Activated T-helper 17 cell treated with anti-CD3 and anti-CD28 coated beads, Interleukin-2, amount 50 U/mL, for 72 hours (primary cell): ENCODE measurements at regions not wholly inside any gene's neighbourhood (a gene's known extent, or its start where the extent isn't known, plus 50 kb on each side); places are given as distances from the start of the nearest gene placed in this dataset.
"Not testable (repeated sequence)": the region's sequence is repeated elsewhere in the genome, so short reads cannot be mapped to it uniquely, and the experiment has no call there.

Source experiments
- ATAC-seq: fragments of 150-1000 bp; cut with Tn5 transposase; replicated peaks from 2 replicates; pipeline ENCODE4 v1.10.0; 2021; ENCODE audit warnings: mild to moderate bottlenecking, moderate library complexity
- H3K27ac Mint-ChIP-seq: one replicate; pipeline ENCODE4 v1.8.0; 2022; ENCODE audit warnings: mixed read lengths
- H3K27me3 Mint-ChIP-seq: one replicate; pipeline ENCODE4 v1.8.0; 2022; ENCODE audit warnings: mixed read lengths
- H3K36me3 Mint-ChIP-seq: one replicate; pipeline ENCODE4 v1.8.0; 2022; ENCODE audit warnings: low read depth, mild to moderate bottlenecking, mixed read lengths
- H3K4me1 Mint-ChIP-seq: one replicate; pipeline ENCODE4 v1.8.0; 2022; ENCODE audit warnings: mixed read lengths
- H3K4me3 Mint-ChIP-seq: one replicate; pipeline ENCODE4 v1.8.0; 2022; ENCODE audit warnings: mild to moderate bottlenecking, mixed read lengths
- H3K9me3 Mint-ChIP-seq: one replicate; pipeline ENCODE4 v1.8.0; 2022; ENCODE audit warnings: mixed read lengths

DNA sequence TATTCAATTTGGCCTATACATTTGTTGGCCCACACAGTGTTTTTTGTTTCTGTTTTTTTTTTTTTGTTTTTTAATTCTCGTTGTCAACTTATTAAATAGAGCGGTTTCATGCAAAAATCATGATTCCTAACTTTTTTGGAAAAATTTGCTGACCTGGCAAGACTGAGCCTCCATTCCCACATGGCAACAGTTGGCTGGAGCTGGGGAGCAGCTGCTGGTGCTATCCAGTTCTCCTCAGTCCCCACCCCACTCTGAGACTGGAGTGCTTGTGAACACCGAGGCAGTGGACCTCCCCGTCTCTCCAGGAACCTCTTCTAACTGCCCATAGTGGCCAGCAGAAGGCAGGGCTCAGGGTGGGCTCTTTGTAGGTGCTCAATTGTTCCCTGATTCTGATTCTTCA is 95.7 kb upstream of the OTUD4 start:
- peaks cover 12% of the 10 kb centered on the region for H3K27me3 Mint-ChIP-seq
- no peaks in the 10 kb centered on the region for H3K9me3 Mint-ChIP-seq
- H3K4me1 Mint-ChIP-seq, result no peaks in the 10 kb centered on the region
- H3K27ac Mint-ChIP-seq, result no peak overlapping the region
- ATAC-seq, result no peak
- no peak overlapping the region for H3K4me3 Mint-ChIP-seq
- H3K36me3 Mint-ChIP-seq, result no peaks in the 10 kb centered on the region

GRCh38 chr4:145271194-145271593 is 90.8 kb upstream of the OTUD4 start:
- Mint-ChIP-seq H3K4me1 (no peaks in the 10 kb centered on the region), H3K27ac (no peak overlapping the region)
- no peak for ATAC-seq

GRCh38 chr4:145266881-145267280 is 86.5 kb upstream of the OTUD4 start:
- no peak for ATAC-seq

More at GRCh38 chr4:145271194-145271593, 90.8 kb upstream of the OTUD4 start:
- H3K9me3 Mint-ChIP-seq, result no peaks in the 10 kb centered on the region
- no peaks in the 10 kb centered on the region for H3K36me3 Mint-ChIP-seq
- no peak overlapping the region for H3K4me3 Mint-ChIP-seq
- H3K27me3 Mint-ChIP-seq, result no peaks in the 10 kb centered on the region

DNA sequence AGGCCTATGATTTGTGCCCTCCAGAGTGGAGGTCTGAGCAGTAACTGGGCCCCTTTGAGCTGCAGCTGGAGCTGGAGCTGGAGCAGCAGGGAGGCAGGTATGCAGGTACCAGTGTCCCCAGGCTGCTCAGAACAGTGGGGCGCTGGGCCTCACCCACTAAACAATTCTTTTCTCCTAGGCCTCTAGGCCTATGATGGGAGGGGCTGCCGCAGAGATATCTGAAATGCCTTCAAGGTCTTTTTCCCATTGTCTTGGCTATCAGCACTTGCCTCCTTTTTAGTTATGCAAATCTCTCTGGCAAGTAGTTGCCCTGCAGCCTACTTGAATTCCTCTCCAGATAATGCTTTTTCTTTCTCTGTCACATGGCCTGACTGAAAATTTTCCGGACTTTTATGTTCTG is 79.7 kb upstream of the OTUD4 start:
- H3K27me3 Mint-ChIP-seq, result no peaks in the 10 kb centered on the region
- no peak overlapping the region for H3K4me3 Mint-ChIP-seq
- ATAC-seq, result no peak
- no peak overlapping the region for H3K27ac Mint-ChIP-seq
- H3K36me3 Mint-ChIP-seq, result no peaks in the 10 kb centered on the region
- no peaks in the 10 kb centered on the region for H3K9me3 Mint-ChIP-seq
- H3K4me1 Mint-ChIP-seq, result no peaks in the 10 kb centered on the region

More at GRCh38 chr4:145266881-145267280, 86.5 kb upstream of the OTUD4 start:
- H3K4me1 Mint-ChIP-seq, result no peaks in the 10 kb centered on the region
- no peaks in the 10 kb centered on the region for H3K27me3 Mint-ChIP-seq
- H3K36me3 Mint-ChIP-seq, result no peaks in the 10 kb centered on the region
- no peak overlapping the region for H3K27ac Mint-ChIP-seq
- H3K4me3 Mint-ChIP-seq, result no peak overlapping the region
- no peaks in the 10 kb centered on the region for H3K9me3 Mint-ChIP-seq

GRCh38 chr4:145255311-145255710 is 74.9 kb upstream of the OTUD4 start:
- not testable (repeated sequence) for H3K9me3 Mint-ChIP-seq, H3K4me3 Mint-ChIP-seq, H3K27me3 Mint-ChIP-seq, H3K36me3 Mint-ChIP-seq, H3K27ac Mint-ChIP-seq, ATAC-seq, H3K4me1 Mint-ChIP-seq

GRCh38 chr4:145252190-145252589 is 71.8 kb upstream of the OTUD4 start:
- H3K27ac Mint-ChIP-seq, result no peak overlapping the region

GRCh38 chr4:145251391-145251790 is 71.0 kb upstream of the OTUD4 start:
- Mint-ChIP-seq H3K4me1 (no peaks in the 10 kb centered on the region), H3K27me3 (peaks cover 17% of the 10 kb centered on the region), H3K27ac (no peak overlapping the region), H3K4me3 (no peak overlapping the region), H3K9me3 (no peaks in the 10 kb centered on the region), H3K36me3 (no peaks in the 10 kb centered on the region)
- ATAC-seq, result no peak

More at GRCh38 chr4:145252190-145252589, 71.8 kb upstream of the OTUD4 start:
- Mint-ChIP-seq H3K4me3 (no peak overlapping the region), H3K4me1 (no peaks in the 10 kb centered on the region), H3K9me3 (no peaks in the 10 kb centered on the region), H3K27me3 (peaks cover 17% of the 10 kb centered on the region), H3K36me3 (no peaks in the 10 kb centered on the region)
- ATAC-seq, result no peak

DNA sequence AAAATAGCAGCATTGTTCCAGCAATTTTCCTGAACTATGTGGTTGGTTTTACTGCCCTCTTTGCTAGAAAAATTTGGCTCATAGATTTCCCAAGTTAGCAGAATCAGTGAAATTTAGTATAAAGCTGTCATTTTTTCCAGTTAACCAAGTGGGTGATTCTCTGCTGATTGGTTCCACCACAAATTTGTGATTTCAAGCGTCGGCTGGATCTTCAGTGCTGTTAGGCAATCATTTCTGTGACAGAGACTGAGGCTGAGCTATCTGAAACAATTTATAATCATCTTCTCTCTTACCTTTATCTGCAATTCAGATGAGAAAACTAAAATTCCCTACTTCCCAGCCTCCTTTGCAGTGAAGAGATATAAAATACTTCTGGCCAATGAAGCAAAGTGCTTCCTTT is 68.6 kb upstream of the OTUD4 start:
- Mint-ChIP-seq H3K27ac (no peak overlapping the region), H3K4me3 (no peak overlapping the region), H3K27me3 (peaks cover 17% of the 10 kb centered on the region), H3K9me3 (no peaks in the 10 kb centered on the region), H3K36me3 (no peaks in the 10 kb centered on the region), H3K4me1 (no peaks in the 10 kb centered on the region)
- ATAC-seq, result no peak

DNA sequence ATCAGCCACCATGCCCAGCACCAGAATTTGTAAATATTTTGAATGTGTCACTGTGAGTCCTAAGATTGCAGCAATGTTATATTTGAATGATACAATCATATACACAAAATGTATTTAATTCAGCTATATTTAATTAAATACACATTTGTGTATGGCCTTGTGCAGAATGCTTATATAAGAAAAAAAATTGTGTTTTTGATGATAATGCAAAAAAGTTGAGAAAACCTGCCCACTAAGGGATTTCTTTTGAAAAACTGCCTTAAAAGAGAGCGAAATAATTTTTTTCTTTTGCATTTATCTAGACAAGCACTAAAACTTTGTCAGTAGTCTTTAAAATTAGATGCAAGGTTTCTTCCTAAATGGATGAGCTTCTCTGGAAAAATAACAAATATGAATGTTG is 68.1 kb upstream of the OTUD4 start:
- Mint-ChIP-seq H3K4me3 (no peak overlapping the region), H3K27ac (no peak overlapping the region), H3K36me3 (no peaks in the 10 kb centered on the region), H3K4me1 (no peaks in the 10 kb centered on the region), H3K9me3 (no peaks in the 10 kb centered on the region), H3K27me3 (peaks cover 17% of the 10 kb centered on the region)
- no peak for ATAC-seq

GRCh38 chr4:145234091-145234706 is 53.8 kb upstream of the OTUD4 start:
- Mint-ChIP-seq H3K27me3 (no peaks in the 10 kb centered on the region), H3K36me3 (no peaks in the 10 kb centered on the region), H3K9me3 (no peaks in the 10 kb centered on the region), H3K4me1 (no peaks in the 10 kb centered on the region), H3K27ac (no peak overlapping the region), H3K4me3 (no peak overlapping the region)
- peak; percentile 98 for ATAC-seq

DNA sequence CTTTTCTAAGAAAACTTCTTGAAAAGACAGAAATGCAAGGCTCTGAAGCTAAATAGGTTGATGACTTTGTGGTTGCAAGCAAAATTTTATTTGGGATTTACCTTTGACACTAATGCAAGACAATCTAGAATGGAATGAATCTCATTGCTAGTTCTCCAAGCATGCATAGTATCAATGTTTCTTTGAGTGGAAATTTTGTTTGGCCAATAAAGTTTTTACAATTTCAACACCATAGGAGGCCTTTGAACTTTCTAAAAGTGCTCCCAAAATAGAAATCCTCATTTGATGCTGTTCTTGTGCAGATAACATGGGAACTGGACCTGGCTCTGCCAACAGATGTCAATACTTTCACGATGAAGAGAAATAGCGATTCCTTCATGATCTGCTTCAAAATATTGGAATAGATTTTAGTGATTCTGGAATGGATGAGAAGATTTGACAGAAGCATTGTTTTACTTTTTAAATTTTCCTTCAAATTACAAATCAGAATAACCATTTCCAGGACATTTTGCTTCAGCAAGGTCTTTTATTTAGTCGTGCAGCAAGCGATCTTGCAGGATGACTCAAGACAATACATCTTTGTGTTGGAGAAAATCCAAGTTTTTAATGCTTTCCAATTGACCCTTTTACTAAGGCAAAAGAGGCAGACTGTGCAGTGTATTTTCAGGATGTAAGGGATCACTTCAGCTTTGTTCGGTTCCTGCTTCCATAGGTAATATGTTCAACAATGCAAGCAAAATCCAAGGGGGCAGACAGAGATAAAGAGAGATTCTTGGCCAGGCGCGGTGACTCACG is 51.7 kb upstream of the OTUD4 start:
- Mint-ChIP-seq H3K27me3 (peaks cover 7% of the 10 kb centered on the region), H3K4me3 (no peak overlapping the region), H3K27ac (no peak overlapping the region), H3K4me1 (no peaks in the 10 kb centered on the region), H3K36me3 (no peaks in the 10 kb centered on the region), H3K9me3 (no peaks in the 10 kb centered on the region)
- no peak for ATAC-seq

DNA sequence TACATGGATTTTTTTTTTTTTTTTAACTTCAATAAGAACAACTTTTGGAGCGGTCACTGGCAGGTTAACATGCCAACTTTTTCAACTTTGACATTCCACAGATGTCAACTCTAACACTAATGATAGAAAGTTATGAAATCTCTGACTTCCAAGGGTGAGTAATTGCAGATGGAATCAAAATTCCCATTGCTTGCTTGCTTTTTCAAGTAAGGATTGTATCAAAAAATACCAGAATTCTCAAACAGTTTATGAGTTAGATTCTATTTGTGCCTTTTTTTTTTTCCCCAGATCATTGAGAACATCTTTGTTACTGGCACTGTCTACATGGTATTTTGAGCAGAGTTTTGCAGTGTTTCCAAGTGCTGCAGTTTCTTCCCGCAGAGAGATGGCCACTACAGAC is 50.3 kb upstream of the OTUD4 start:
- no peak for ATAC-seq
- no peak overlapping the region for H3K27ac Mint-ChIP-seq
- no peaks in the 10 kb centered on the region for H3K36me3 Mint-ChIP-seq
- no peaks in the 10 kb centered on the region for H3K9me3 Mint-ChIP-seq
- no peak overlapping the region for H3K4me3 Mint-ChIP-seq
- H3K4me1 Mint-ChIP-seq, result no peaks in the 10 kb centered on the region
- H3K27me3 Mint-ChIP-seq, result peaks cover 7% of the 10 kb centered on the region
